ENCODE measurements at regions not wholly inside any gene's neighbourhood (a gene's known extent, or its start where the extent isn't known, plus 50 kb on each side); places are given as distances from the start of the nearest gene placed in this dataset.

DNA sequence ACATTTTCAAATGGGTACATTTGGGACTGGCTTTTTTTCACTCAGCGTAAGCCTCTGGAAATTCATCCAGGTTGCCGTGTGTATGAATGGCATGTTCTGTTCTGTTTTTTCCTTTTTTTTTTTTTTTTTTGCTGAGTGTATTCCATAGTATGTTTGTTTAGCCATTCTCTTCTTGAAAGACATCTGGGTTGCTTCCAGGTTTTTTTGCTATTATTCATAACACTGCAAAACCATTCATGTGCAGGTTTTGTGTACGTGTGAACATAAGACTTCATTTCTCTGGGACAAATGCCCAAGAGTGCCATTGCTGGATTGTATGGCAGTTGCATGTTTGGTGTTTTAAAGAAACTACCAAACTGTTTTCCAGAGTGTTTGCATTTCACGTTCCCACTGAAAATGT, 335.9 kb upstream of the TNRC6C start:
- TF ChIP-seq, protein P1, sequence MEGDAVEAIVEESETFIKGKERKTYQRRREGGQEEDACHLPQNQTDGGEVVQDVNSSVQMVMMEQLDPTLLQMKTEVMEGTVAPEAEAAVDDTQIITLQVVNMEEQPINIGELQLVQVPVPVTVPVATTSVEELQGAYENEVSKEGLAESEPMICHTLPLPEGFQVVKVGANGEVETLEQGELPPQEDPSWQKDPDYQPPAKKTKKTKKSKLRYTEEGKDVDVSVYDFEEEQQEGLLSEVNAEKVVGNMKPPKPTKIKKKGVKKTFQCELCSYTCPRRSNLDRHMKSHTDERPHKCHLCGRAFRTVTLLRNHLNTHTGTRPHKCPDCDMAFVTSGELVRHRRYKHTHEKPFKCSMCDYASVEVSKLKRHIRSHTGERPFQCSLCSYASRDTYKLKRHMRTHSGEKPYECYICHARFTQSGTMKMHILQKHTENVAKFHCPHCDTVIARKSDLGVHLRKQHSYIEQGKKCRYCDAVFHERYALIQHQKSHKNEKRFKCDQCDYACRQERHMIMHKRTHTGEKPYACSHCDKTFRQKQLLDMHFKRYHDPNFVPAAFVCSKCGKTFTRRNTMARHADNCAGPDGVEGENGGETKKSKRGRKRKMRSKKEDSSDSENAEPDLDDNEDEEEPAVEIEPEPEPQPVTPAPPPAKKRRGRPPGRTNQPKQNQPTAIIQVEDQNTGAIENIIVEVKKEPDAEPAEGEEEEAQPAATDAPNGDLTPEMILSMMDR (IDR thresholded peaks at IDR 0.05) = no peak
- no peak for TF ChIP-seq POLR2AphosphoS5 (IDR thresholded peaks at IDR 0.05)

Measured in breast epithelium (tissue), 3 donors.